GM20000 (cell line): ENCODE measurements at regions not wholly inside any gene's neighbourhood (a gene's known extent, or its start where the extent isn't known, plus 50 kb on each side); places are given as distances from the start of the nearest gene placed in this dataset.
"Not testable (repeated sequence)": the region's sequence is repeated elsewhere in the genome, so short reads cannot be mapped to it uniquely, and the experiment has no call there.

Source experiments
- DNase-seq: peaks from one replicate; pipeline ENCODE4 v3.0.0; 2012; ENCODE audit warnings: low spot score
- TF ChIP-seq, protein P1 (sequence below): IDR thresholded peaks from 2 replicates; pipeline ENCODE4 v1.5.1; 2012; ENCODE audit warnings: mild to moderate bottlenecking, control low read depth; ENCODE audit errors: extremely low read depth, missing control alignments

DNA sequence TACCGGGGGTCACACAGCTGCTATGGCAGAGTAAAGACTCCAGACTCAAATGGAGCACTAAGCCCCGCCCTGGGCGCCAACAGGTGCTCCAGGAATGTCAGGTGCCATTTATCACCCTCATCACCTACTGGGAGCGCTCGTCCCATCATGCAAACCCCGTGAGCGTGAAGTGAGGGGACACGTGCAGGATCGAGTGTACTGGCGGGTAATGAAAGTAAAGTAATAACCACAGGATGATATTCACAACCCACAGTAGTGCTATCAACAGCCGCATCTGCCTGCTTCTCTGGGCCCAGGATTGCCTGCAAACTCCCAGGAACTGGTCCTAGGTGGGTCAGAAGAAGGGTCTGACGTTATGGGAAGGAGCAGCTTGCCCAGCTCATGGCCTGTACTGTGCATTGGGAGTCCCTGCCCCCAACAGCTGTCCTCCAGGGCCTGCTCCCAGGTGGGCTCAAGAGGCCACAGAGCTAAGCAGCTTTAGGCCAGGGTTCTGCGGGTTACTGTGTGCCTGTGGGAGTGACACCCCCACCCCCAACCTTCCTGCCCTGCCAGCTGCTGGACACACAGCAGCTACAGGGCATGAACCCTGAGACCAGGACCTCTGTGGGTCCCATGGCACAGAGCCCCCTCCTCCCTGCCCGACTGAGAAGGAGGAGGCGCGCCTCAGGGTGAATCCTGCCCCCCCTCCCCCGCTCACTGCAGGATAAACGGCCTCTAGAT lies 120.5 kb upstream of the SULF2 start:
- no peak for DNase-seq
- TF ChIP-seq, protein P1, sequence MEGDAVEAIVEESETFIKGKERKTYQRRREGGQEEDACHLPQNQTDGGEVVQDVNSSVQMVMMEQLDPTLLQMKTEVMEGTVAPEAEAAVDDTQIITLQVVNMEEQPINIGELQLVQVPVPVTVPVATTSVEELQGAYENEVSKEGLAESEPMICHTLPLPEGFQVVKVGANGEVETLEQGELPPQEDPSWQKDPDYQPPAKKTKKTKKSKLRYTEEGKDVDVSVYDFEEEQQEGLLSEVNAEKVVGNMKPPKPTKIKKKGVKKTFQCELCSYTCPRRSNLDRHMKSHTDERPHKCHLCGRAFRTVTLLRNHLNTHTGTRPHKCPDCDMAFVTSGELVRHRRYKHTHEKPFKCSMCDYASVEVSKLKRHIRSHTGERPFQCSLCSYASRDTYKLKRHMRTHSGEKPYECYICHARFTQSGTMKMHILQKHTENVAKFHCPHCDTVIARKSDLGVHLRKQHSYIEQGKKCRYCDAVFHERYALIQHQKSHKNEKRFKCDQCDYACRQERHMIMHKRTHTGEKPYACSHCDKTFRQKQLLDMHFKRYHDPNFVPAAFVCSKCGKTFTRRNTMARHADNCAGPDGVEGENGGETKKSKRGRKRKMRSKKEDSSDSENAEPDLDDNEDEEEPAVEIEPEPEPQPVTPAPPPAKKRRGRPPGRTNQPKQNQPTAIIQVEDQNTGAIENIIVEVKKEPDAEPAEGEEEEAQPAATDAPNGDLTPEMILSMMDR = no peak

DNA sequence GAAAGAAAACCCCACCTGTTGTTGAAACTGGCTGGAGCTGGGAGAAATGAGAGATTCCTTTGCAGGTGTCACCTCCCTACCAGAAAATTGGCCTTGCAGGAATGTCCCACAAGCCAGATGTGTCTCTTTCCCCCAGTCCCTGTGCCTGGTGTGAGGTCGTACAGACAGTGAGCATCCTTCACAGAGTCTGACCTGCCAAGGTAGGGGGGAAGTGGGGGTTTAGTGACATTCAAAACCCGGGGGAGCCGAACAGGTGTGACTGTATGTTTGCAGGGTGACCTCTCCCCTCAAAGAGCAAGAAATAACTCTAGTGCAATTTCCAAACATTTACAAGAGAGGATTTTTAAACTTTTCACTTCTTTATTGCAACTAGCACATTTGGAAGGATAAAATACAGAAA lies 117.7 kb upstream of the SULF2 start:
- DNase-seq = not testable (repeated sequence)

DNA sequence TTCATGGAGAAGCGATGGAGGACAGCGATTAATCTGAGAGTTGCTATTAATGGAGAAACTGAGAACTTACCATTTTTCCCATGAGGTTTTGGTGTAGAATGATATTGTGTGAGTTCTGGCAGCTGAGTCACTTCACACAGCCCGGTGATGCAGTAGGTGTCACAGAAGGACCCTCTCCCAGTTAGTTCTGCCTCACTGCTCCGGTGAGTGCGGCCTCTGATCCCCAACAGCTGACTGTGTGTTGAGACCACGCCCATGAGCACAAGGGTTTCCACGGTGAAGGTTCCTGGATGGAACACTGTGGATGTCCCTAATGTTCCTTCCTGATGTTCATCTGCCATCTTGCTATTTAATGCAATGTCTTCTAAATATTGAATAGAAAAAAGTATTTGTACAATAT lies 114.0 kb upstream of the SULF2 start:
- not testable (repeated sequence) for DNase-seq

DNA sequence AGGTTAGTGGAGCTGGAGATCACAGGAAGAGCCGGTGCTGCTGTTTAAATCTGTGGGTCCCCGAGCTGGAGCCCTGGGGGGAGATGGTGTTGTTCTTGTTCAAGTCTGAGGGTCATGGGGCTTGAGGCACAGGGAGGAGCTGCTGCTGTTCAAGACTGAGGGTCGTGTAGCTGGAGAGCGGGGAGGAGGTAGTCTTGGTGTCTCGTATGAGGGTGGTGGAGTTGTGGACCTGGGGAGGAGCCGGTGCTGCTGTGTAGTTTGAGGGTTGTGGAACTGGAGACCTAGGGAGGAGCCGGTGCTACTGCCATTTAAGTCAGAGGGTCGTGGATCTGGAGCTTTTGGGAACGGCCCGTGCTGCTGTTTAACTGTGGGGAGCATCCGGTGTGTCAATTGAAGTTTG lies 112.2 kb upstream of the SULF2 start:
- TF ChIP-seq, protein P1 = no peak
- DNase-seq = no peak

DNA sequence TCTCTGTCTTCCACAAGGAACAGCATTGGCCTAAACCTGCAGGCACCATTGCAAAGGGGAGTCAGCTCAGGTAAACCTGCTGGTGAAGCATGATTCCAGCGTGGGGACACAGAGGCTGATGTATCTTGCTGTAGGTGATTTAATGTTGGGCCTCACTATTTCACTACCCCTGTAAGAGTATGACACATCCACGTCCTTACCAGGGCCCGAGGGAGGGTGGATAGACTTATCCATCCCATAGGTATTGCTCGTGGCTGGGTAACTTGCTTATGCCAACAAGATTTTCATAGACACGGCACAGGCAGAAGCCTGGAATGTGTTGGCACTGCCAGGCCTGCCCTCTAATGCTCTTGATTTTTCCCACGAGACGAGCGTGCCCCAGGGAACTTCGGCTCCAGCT lies 107.4 kb upstream of the SULF2 start:
- not testable (repeated sequence) for DNase-seq

DNA sequence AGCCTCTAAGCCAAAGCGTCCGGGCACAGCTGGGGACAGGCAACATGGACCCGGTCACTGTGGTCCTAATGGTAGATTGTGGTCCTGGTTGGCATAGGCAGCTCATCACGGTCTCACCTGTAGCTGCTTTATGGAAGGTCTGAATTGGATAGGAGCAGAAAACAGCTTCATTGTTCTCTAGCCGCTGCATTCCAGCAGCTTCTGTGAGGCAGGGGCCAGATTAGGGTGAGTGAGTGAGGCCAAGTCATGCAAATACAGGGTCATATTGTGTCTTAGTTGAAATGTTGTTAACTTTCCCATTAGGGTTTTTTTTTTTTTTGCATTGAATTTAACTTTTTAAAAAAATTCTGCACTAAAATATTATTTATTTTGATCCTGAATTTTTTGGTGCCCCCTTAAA lies 105.4 kb upstream of the SULF2 start:
- not testable (repeated sequence) for DNase-seq

DNA sequence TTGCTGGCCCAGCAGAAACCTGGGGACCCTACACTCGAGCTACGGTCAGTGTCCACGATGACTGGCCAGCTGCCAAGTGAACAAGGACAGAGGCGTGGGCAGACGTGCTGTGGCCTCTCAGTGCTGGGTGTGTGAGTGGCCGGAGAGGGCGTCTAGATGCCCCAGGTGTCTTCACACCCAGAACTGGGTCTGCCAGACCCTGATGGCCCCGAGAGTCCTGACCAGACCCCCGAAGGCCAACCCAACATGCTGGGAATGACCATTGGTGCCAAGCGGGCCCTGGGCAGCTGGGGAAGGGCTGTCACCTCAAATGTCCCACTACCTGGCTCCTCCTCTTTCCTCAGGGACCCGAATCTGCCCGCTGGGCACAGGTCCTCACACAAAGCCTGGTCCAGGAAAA lies 104.5 kb upstream of the SULF2 start:
- not testable (repeated sequence) for DNase-seq

DNA sequence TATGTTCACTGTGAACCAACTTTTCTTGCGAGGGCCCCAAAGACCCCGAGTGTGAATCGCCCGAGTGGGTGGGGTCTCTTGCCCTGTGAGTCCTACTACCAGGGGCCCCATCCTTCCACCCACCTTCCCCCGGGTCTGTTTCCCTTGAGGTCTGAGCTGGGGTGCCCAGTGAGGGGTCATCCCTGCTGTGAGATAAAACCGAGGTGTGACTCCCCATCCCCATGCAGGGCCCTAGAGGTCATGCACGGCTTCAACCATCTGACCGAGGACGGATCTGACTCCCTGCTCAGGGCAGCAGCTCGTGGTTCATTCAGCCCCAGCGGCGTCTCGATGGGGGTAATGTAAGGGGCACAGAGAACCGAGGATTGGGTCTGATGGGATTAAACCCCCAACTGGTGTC lies 103.1 kb upstream of the SULF2 start:
- DNase-seq = no peak
- TF ChIP-seq, protein P1 = no peak

DNA sequence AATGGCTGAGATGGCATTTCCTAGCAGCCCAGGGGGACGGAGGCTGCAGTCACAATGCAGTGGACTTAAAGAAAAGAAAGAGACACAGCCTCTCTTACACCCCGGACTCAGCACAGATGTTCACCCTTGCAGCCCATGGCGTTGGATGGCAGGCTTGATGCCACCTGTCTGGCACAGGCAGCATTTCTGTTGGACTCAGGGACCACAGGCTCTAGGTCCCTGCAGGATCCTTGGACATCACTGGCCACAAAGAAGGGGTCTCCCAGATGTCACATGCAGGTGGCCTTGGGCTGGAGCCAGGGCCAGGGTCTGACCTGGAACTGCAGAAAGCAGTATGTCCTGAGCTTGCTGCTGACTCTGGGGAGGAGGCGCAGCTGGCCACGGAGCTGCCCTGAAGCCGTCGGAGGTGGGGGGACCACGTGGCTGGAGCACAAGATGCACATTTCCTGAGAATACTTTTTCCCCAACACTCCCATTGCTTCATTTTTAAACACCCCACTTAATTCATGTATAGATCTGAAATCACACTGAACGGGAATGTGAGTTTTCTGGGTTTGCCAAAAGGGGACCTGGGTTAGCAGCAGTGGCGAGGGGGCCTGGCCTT lies 102.3 kb upstream of the SULF2 start:
- TF ChIP-seq, protein P1 = no peak
- no peak for DNase-seq

DNA sequence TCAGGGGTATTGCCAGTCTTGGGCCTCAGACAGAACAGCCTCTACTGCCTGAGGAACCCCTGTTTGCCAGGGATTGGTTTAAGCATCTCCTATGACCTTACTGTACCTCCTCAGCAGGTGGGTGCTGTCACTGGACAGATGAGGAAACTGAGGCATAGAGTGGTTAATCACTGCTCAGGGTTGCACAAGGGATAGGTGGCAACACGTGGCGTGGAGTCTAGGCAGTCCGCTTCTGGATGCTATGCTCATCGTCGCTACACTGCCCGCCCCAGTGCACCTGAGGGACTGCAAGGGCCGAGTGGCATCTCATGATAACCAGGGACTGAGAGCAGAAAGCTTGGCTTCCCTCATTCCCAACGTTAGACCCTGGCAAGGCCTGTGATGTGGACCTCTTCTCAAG lies 101.8 kb upstream of the SULF2 start:
- TF ChIP-seq, protein P1 = no peak
- no peak for DNase-seq
